Mesenchymal stem cell (in vitro differentiated cells and primary cell): ENCODE measurements at regions not wholly inside any gene's neighbourhood (a gene's known extent, or its start where the extent isn't known, plus 50 kb on each side); places are given as distances from the start of the nearest gene placed in this dataset.

Experiments used
- DNase-seq: peaks from one replicate; pipeline ENCODE4 v3.0.0-alpha.2; 2013
- H2AFZ ChIP-seq: one replicate; pipeline ENCODE4 v1.6.1; 2013; ENCODE audit warnings: low read depth, mild to moderate bottlenecking, control low read depth, inconsistent platforms, low read length, moderate library complexity
- H2AK5ac ChIP-seq: 2 replicates; pipeline ENCODE4 v1.6.1; 2013; ENCODE audit warnings: low read length, moderate library complexity, mild to moderate bottlenecking, inconsistent platforms; ENCODE audit not compliant: severe bottlenecking
- H2BK120ac ChIP-seq: one replicate; pipeline ENCODE4 v1.6.1; 2013; ENCODE audit warnings: low read depth, mild to moderate bottlenecking, inconsistent platforms, low read length, moderate library complexity
- H2BK12ac ChIP-seq, 2 experiments: one replicate each; pipeline ENCODE4 v1.6.1; 2013; ENCODE audit warnings: inconsistent platforms in 2 of 2, low read length in 2 of 2, mild to moderate bottlenecking in 2 of 2, moderate library complexity in 2 of 2, control low read depth in 1 of 2
- H2BK15ac ChIP-seq: one replicate; pipeline ENCODE4 v1.6.1; 2013; ENCODE audit warnings: mild to moderate bottlenecking, low read depth, inconsistent platforms; ENCODE audit not compliant: poor library complexity, severe bottlenecking
- H2BK5ac ChIP-seq: 2 replicates; pipeline ENCODE4 v1.6.1; 2013; ENCODE audit warnings: low read depth, mild to moderate bottlenecking, low read length, control low read depth, inconsistent platforms; ENCODE audit not compliant: poor library complexity, severe bottlenecking
- H3K14ac ChIP-seq, 2 experiments: one replicate each; pipeline ENCODE4 v1.6.1; 2013; ENCODE audit warnings: inconsistent platforms in 2 of 2, low read length in 2 of 2, control low read depth in 1 of 2, mild to moderate bottlenecking in 1 of 2, moderate library complexity in 1 of 2
- H3K18ac ChIP-seq, 2 experiments: one replicate each; pipeline ENCODE4 v1.6.1; 2013; ENCODE audit warnings: inconsistent platforms in 2 of 2, low read length in 2 of 2, control low read depth in 1 of 2, low read depth in 1 of 2, mild to moderate bottlenecking in 1 of 2
- H3K23ac ChIP-seq, 2 experiments: one replicate each; pipeline ENCODE4 v1.6.1; 2013; ENCODE audit warnings: inconsistent platforms in 2 of 2, low read length in 2 of 2, mild to moderate bottlenecking in 2 of 2, moderate library complexity in 2 of 2, control low read depth in 1 of 2
- H3K27ac ChIP-seq: 2 replicates; pipeline ENCODE4 v1.5.1; 2013; ENCODE audit warnings: mild to moderate bottlenecking, moderate library complexity, low read length, control low read depth, inconsistent platforms; ENCODE audit not compliant: poor library complexity, severe bottlenecking
- H3K27me3 ChIP-seq, 2 experiments: 2 replicates each; pipeline versions ENCODE4 v1.6.1 to v1.7.0; 2013; ENCODE audit warnings: low read length in 2 of 2, mild to moderate bottlenecking in 2 of 2, moderate library complexity in 2 of 2, control low read depth in 1 of 2, inconsistent platforms in 1 of 2; ENCODE audit not compliant: control insufficient read depth in 1 of 2, insufficient read depth in 1 of 2
- H3K36me3 ChIP-seq, 2 experiments: 2 replicates each; pipeline versions ENCODE4 v1.6.1 to v1.7.0; 2013; ENCODE audit warnings: low read length in 2 of 2, control low read depth in 1 of 2, inconsistent platforms in 1 of 2, low read depth in 1 of 2, mild to moderate bottlenecking in 1 of 2; ENCODE audit not compliant: insufficient read depth in 2 of 2, control insufficient read depth in 1 of 2
- H3K4ac ChIP-seq, 2 experiments: one replicate each; pipeline ENCODE4 v1.6.1; 2013; ENCODE audit warnings: inconsistent platforms in 2 of 2, low read length in 2 of 2, mild to moderate bottlenecking in 2 of 2, moderate library complexity in 2 of 2, control low read depth in 1 of 2, low read depth in 1 of 2
- H3K4me1 ChIP-seq: 2 replicates; pipeline ENCODE4 v1.6.1; 2013; ENCODE audit warnings: low read depth, low read length, control low read depth; ENCODE audit not compliant: control insufficient read depth, insufficient read depth
- H3K4me2 ChIP-seq: 2 replicates; pipeline ENCODE4 v1.6.1; 2013; ENCODE audit warnings: low read length, mild to moderate bottlenecking, inconsistent platforms; ENCODE audit not compliant: poor library complexity, severe bottlenecking
- H3K4me3 ChIP-seq, 2 experiments: 2 replicates each; pipeline versions ENCODE4 v1.5.1 to v1.7.0; 2013; ENCODE audit warnings: low read length in 2 of 2, mild to moderate bottlenecking in 2 of 2, control low read depth in 1 of 2, low read depth in 1 of 2; ENCODE audit not compliant: insufficient read depth in 1 of 2
- H3K79me1 ChIP-seq: replicated peaks from 2 replicates; pipeline ENCODE4 v1.6.1; 2013; ENCODE audit warnings: mild to moderate bottlenecking, control low read depth, low read length, inconsistent platforms; ENCODE audit not compliant: poor library complexity, severe bottlenecking
- H3K9ac ChIP-seq: 2 replicates; pipeline ENCODE4 v1.7.0; 2013; ENCODE audit warnings: mild to moderate bottlenecking, low read length, moderate library complexity
- H3K9me3 ChIP-seq: 2 replicates; pipeline ENCODE4 v1.7.0; 2013; ENCODE audit warnings: mild to moderate bottlenecking, low read length; ENCODE audit not compliant: control insufficient read depth
- H4K8ac ChIP-seq: one replicate; pipeline ENCODE4 v1.6.1; 2013; ENCODE audit warnings: inconsistent platforms, mild to moderate bottlenecking, low read length, moderate library complexity
- H4K91ac ChIP-seq: one replicate; pipeline ENCODE4 v1.6.1; 2013; ENCODE audit warnings: mild to moderate bottlenecking, low read length, inconsistent platforms
- WGBS: methylation state at CpG from one replicate; pipeline ENCODE4 v1.1.7; 2013; ENCODE audit warnings: mixed read lengths; 5-methylcytosine and 5-hydroxymethylcytosine counted together

DNA sequence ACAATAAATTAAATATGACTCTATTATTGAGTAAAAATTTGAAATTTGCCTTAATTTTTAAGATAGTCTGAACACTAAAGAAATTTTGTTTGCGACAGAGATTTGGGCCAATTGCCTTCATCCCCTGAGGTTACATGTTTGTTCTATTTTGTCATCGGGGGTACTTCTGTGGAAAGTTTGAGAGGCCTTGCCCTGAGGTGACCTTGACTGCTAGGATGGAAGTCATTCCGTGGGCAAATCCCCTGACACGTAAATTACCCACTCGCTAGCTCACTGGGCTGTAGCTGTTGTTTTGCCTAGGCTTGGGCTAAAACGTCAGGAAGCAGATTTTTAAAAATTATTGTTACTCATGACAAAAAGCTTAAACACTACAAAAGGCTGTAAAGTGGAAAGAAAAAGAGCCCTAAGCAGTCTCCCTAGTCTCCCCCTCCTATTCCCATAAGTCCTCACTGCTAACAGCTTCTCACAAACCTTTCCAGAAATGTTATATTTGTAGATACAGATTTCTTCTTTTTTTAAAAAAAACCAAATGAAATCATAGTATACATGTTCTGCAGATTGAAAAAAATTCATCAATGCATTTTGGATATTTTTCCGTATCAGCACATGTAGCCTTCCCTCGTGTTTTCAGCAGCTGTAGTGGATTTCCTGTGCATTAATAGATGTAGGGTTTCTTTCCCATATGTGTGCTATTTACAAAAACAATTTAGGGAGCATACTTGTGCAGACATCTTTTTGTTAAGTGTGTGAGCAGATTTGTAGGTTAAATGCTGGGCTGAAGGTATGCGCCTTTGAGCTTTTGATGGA, 142.7 kb downstream of the MRPS6 start:
- Histone ChIP-seq H3K36me3 (no peaks in the 10 kb centered on the region), H3K4ac (no peak overlapping the region)
- 54% methylated on average over 6 of the region's 9 CpGs for WGBS

DNA sequence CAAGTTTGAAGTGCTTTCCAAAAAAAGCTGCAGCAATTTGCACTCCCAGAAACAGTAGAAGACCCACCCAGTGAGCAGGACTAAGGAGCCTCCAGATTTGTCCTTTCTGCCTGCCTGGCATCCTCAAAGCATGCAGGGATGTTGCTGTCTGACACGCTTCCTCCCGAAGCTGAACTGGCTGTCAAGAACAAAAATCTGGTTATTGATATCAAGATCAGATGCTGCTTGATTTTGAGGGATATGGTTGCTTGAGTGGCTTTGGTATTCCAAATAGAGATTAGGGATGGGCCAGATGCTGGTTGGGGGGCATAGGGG, 143.3 kb downstream of the MRPS6 start:
- H2BK5ac ChIP-seq = no peak overlapping the region
- H3K4me1 ChIP-seq = no peaks in the 10 kb centered on the region
- H3K4ac ChIP-seq = no peak overlapping the region
- H3K27ac ChIP-seq = no peak overlapping the region
- no peak overlapping the region for H2BK15ac ChIP-seq
- no peak overlapping the region for H2BK120ac ChIP-seq
- H3K36me3 ChIP-seq = no peaks in the 10 kb centered on the region
- no peak overlapping the region for H2BK12ac ChIP-seq
- H2AFZ ChIP-seq = no peak overlapping the region
- H3K23ac ChIP-seq = no peak overlapping the region
- no peaks in the 10 kb centered on the region for H3K79me1 ChIP-seq
- H3K27me3 ChIP-seq = no peaks in the 10 kb centered on the region
- WGBS = 30% methylated on average over 2 of the region's 2 CpGs
- H3K9me3 ChIP-seq = peaks cover 15% of the 10 kb centered on the region
- H3K4me3 ChIP-seq = no peak overlapping the region
- no peak overlapping the region for H4K8ac ChIP-seq
- H4K91ac ChIP-seq = no peak overlapping the region
- H3K4me2 ChIP-seq = no peak overlapping the region
- H3K9ac ChIP-seq = peak overlapping the region; percentile 78
- H3K14ac ChIP-seq = no peak overlapping the region
- no peak for DNase-seq
- no peak overlapping the region for H2AK5ac ChIP-seq
- peak overlapping the region in 1 of 2 experiments; percentile 21 for H3K18ac ChIP-seq

More for the DNA sequence above, 142.7 kb downstream of the MRPS6 start:
- Histone ChIP-seq H2AFZ (no peak overlapping the region), H3K4me3 (peak overlapping the region in 1 of 2 experiments; percentile 63), H2BK12ac (no peak overlapping the region), H2BK5ac (no peak overlapping the region), H2BK15ac (no peak overlapping the region), H4K8ac (no peak overlapping the region), H2BK120ac (no peak overlapping the region), H3K18ac (peak overlapping the region in 1 of 2 experiments; percentile 80), H3K9ac (peak overlapping the region; percentile 78), H3K14ac (no peak overlapping the region), H3K9me3 (peaks cover 15% of the 10 kb centered on the region), H3K4me1 (no peaks in the 10 kb centered on the region), H3K4me2 (no peak overlapping the region), H3K79me1 (no peaks in the 10 kb centered on the region), H2AK5ac (no peak overlapping the region), H3K23ac (no peak overlapping the region), H4K91ac (no peak overlapping the region), H3K27me3 (no peaks in the 10 kb centered on the region), H3K27ac (no peak overlapping the region)
- DNase-seq = peak; percentile 24

DNA sequence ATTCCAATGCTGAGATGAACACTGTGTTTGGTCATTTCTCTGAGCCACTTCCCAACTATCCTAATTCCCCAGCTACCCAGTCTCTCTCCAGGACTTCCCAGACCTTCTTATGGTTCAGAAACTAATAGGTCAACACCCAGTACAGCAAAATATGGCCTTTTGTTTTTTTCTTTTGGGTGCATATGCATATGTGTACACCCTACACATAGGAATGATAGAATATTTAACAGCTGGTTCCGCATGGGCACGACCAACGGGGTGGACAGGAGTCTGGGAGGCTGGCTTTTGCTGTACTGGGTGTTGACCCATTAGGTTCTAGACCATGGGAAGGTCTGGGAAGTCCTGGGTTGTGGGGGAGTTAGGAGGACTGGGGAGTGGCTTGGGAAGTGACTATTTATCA, 143.9 kb downstream of the MRPS6 start:
- no peak overlapping the region for H2BK15ac ChIP-seq
- H3K4ac ChIP-seq = no peak overlapping the region
- no peak for DNase-seq
- H3K4me1 ChIP-seq = peaks cover 3% of the 10 kb centered on the region
- no peak overlapping the region for H2AFZ ChIP-seq
- WGBS = 95% methylated on average over 3 of the region's 3 CpGs
- no peak overlapping the region for H2AK5ac ChIP-seq
- H3K79me1 ChIP-seq = no peaks in the 10 kb centered on the region
- no peak overlapping the region for H4K8ac ChIP-seq
- no peak overlapping the region for H3K4me2 ChIP-seq
- H3K9ac ChIP-seq = no peak overlapping the region
- no peaks in the 10 kb centered on the region for H3K27me3 ChIP-seq
- H2BK120ac ChIP-seq = no peak overlapping the region
- H3K36me3 ChIP-seq = no peaks in the 10 kb centered on the region
- no peak overlapping the region for H3K4me3 ChIP-seq
- no peak overlapping the region for H3K23ac ChIP-seq
- H3K18ac ChIP-seq = no peak overlapping the region
- H2BK5ac ChIP-seq = no peak overlapping the region
- no peak overlapping the region for H4K91ac ChIP-seq
- H2BK12ac ChIP-seq = no peak overlapping the region
- H3K27ac ChIP-seq = no peak overlapping the region
- peaks cover 15% of the 10 kb centered on the region for H3K9me3 ChIP-seq
- H3K14ac ChIP-seq = no peak overlapping the region

DNA sequence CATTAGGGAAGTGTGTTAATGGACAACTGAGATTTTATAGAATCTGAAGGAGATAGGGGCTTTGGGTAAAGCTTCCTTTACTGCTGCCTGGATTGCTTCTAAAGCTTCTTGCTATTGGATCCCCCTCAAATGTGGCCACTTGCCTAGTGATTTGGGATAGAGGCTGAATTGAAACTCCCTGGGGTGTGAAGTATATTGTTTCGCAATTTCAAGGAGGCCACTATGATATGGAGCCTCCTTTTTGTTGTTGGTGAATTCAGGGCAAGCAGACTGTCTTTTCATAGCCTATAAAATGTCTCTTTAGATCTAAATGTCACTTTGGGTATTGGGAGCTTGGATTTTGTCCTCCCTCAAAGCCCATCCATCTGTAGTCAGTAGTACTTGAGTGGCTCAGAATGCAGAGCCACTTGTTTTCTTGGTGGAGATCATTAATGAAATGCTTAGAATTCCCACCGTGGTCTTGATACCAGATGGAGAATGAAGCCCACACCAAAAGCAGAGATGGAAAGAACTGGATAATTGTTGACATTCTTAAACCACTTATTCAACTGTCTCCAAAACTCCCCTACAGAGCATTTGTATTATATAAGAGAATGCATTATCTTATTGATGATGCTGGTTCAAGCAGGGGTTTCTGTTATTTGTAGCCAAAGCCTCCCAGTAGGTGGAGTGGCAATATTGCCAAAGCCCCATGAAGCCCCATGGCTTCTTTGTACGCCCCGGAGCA, 144.3 kb upstream of the KCNE2 start:
- Histone ChIP-seq H4K8ac (no peak overlapping the region), H3K27ac (no peak overlapping the region), H3K4me3 (no peak overlapping the region), H2BK120ac (no peak overlapping the region), H2BK12ac (no peak overlapping the region), H3K9ac (no peak overlapping the region), H2BK5ac (no peak overlapping the region), H3K36me3 (no peaks in the 10 kb centered on the region), H3K9me3 (peaks cover 1% of the 10 kb centered on the region), H3K4me2 (no peak overlapping the region), H3K4me1 (peaks cover 3% of the 10 kb centered on the region), H3K18ac (no peak overlapping the region), H3K27me3 (no peaks in the 10 kb centered on the region), H2AFZ (no peak overlapping the region), H3K4ac (no peak overlapping the region), H3K14ac (no peak overlapping the region), H3K23ac (no peak overlapping the region), H4K91ac (no peak overlapping the region), H3K79me1 (no peaks in the 10 kb centered on the region), H2AK5ac (no peak overlapping the region), H2BK15ac (no peak overlapping the region)
- no peak for DNase-seq
- WGBS = 100% methylated on average over 1 of the region's 4 CpGs
